Adrenal gland (tissue), 9 donors: ENCODE measurements at regions not wholly inside any gene's neighbourhood (a gene's known extent, or its start where the extent isn't known, plus 50 kb on each side); places are given as distances from the start of the nearest gene placed in this dataset.

ENCODE experiments used
- DNase-seq, 7 donors: peaks; one replicate each; pipeline ENCODE4 v3.0.0-alpha.2; 2019 to 2020
- H3K27ac ChIP-seq, 5 donors: fragments of 200-600 bp; sonication (generic) in 4 of 5; 1 replicate in 3 of 5; 2 replicates in 2 of 5; pipeline versions ENCODE4 v1.5.1 to v1.8.0; 2016 to 2020; ENCODE audit warnings: mild to moderate bottlenecking in 1 of 5
- H3K27me3 ChIP-seq: fragments of 200-600 bp; 2 replicates; pipeline ENCODE4 v1.8.0; 2021
- H3K36me3 ChIP-seq, 2 donors: fragments of 200-600 bp; replicated peaks in 1 of 2; 1 replicate in 1 of 2; 2 replicates in 1 of 2; pipeline versions ENCODE4 v1.5.1 to v1.8.0; 2018 to 2022
- H3K4me1 ChIP-seq, 2 donors: fragments of 200-600 bp; replicated peaks in 1 of 2; 1 replicate in 1 of 2; 2 replicates in 1 of 2; pipeline versions ENCODE4 v1.5.1 to v1.8.0; 2018 to 2021
- H3K4me3 ChIP-seq, 4 donors: fragments of 200-600 bp; sonication (generic) in 3 of 4; one replicate each; pipeline ENCODE4 v1.5.1; 2016 to 2018
- H3K9me3 ChIP-seq, 3 donors: fragments of 200-600 bp; sonication (generic) in 1 of 3; replicated peaks in 1 of 3; 1 replicate in 2 of 3; 2 replicates in 1 of 3; pipeline versions ENCODE4 v1.5.1 to v1.8.0; 2016 to 2021
- POLR2A ChIP-seq, 2 donors: fragments of 450-650 bp; IDR thresholded peaks; one replicate each; pipeline ENCODE4 v1.6.1; 2017; ENCODE audit warnings: antibody characterized with exemption in 2 of 2, mild to moderate bottlenecking in 2 of 2, moderate library complexity in 1 of 2
- WGBS, 4 donors: extraction: QIAGEN DNeasy Blood & Tissue Kit in 2 of 4; methylation state at CpG; one replicate each; pipeline versions ENCODE4 v1.1.5 to v1.1.7; 2013 to 2017; 5-methylcytosine and 5-hydroxymethylcytosine counted together
- intact Hi-C, 2 donors: fragments of 100-400 bp; cut with DNase I; formaldehyde crosslinking; loops; one replicate each; pipeline versions ENCODE4 v1.14.1 to v1.15.0; 2022 to 2023
- TF ChIP-seq, protein P1 (sequence below), 6 experiments: fragments of 450-650 bp in 4 of 6; fragments of 200-600 bp in 2 of 6; sonication (generic) in 1 of 6; IDR thresholded peaks; 1 replicate in 5 of 6; 2 replicates in 1 of 6; pipeline versions ENCODE4 v1.5.1 to v1.8.0; 2016 to 2021; ENCODE audit warnings: antibody characterized with exemption in 6 of 6, mild to moderate bottlenecking in 2 of 6, moderate library complexity in 1 of 6
- donor health status: healthy with polysubstance abuse.
- donor health status: Bipolar disorder and iron deficiency.
- donor health status: DM: yes; HTN: yes; CAD: no.
- donor health status: DM: no; HTN: no; CAD: no.
- donor health status: DM: no; HTN: no; CAD: no.

DNA sequence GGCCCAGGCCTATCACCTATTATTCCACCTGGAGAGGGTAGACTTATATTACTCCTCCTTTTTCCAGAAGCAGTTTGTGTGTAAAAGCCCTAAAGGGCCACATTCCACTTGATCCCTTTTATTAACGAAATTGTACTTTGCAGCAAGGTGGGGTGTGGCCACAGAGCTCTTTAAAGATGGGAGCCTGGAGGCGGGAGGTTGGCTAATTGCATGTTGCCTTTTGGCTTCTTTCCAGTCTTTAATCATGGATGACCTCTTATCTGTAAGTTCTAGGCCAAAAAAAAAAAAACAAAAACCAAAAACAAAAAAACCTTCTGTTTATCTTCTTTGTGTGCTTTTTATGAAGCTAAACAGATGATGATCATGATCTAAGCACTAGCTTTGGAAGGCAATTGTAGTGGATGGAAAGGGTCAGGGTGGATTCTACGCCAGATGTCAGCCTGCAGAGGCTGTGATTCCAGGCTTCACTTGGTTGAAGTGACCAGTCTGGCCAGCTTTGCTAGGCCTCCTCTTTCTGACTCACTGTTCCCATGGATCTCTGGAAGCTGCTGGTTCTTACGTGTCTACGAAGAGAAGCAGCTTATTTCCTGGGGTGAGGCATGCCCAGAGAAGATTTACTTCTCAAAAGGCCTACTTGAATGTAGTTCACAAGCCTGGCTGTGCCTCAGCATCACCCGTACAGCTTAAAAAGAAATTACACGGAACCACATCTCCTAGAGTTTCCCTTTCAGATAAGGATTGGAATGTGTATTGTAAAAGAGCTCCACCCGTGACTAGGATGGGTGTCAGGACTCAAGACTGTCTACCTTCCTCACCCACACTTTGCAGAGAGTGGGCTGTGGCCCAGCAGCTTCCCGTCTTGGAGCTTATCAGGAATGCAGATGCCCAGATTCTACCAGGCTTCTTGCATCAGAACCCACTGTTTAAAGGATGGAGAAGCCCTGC, 330.9 kb upstream of the C2CD4B start:
- peak in 6 of 7 donors; percentile 41 to 68 (median 46) for DNase-seq
- H3K4me1 ChIP-seq, result peaks cover 0 to 16% of the 10 kb centered on the region in 2 donors
- H3K27ac ChIP-seq, result peak overlapping the region in 2 of 5 donors; percentile 52 to 56
- intact Hi-C loops, result no loop called here
- H3K36me3 ChIP-seq, result no peaks in the 10 kb centered on the region
- TF ChIP-seq POLR2A (IDR thresholded peaks at IDR 0.05), result no peak
- TF ChIP-seq, protein P1, sequence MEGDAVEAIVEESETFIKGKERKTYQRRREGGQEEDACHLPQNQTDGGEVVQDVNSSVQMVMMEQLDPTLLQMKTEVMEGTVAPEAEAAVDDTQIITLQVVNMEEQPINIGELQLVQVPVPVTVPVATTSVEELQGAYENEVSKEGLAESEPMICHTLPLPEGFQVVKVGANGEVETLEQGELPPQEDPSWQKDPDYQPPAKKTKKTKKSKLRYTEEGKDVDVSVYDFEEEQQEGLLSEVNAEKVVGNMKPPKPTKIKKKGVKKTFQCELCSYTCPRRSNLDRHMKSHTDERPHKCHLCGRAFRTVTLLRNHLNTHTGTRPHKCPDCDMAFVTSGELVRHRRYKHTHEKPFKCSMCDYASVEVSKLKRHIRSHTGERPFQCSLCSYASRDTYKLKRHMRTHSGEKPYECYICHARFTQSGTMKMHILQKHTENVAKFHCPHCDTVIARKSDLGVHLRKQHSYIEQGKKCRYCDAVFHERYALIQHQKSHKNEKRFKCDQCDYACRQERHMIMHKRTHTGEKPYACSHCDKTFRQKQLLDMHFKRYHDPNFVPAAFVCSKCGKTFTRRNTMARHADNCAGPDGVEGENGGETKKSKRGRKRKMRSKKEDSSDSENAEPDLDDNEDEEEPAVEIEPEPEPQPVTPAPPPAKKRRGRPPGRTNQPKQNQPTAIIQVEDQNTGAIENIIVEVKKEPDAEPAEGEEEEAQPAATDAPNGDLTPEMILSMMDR (IDR thresholded peaks at IDR 0.05), result no peak
- WGBS, 4 donors, result 66 to 74% (median 71%) methylated on average over 9 of the region's 9 CpGs
- H3K4me3 ChIP-seq, result no peak overlapping the region
- no peaks in the 10 kb centered on the region for H3K9me3 ChIP-seq
- H3K27me3 ChIP-seq, result no peaks in the 10 kb centered on the region

DNA sequence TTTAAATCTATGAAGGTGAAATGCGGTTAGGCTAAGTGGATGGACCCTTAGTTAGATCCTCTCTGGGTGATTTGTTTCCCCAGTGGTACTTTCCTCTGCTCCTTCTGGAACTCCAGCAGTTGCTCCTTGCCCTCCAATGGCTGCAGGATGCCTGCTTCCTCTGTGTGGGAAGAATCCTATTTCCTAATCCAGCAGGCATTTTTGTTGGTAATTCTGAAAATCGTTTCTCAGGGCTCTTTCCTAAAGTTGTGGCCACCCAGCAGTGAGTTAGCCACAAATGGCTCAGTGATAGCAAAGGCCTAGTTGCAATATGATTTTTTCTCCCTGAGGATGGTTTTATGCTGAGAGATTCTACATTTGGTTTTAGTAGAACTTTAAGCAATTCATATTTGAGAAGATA, 332.3 kb upstream of the C2CD4B start:
- H3K4me1 ChIP-seq, result peaks cover 0 to 16% of the 10 kb centered on the region in 2 donors
- DNase-seq, result no peak

DNA sequence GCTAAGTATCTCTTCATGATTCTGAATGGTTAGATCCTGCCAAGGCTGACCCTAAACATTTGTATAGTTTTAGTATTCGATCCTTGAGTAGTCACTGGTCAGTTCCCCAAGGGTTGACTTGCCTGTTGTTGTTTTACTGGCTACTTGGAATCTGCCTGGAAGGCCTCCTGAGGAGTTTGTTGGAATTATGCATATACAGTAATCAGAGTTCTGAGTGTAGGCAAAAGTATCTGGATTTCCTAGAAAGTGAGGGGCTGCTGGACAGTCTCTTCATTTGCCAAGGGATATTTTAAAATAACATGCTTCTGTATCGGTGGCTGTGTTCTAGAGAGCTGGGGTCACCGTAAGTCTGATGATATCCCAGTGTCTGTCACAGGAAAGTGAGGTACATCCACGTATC, 333.2 kb upstream of the C2CD4B start:
- Histone ChIP-seq H3K27ac (no peak overlapping the region), H3K36me3 (no peaks in the 10 kb centered on the region), H3K9me3 (no peaks in the 10 kb centered on the region), H3K27me3 (no peaks in the 10 kb centered on the region), H3K4me3 (no peak overlapping the region), H3K4me1 (peaks cover 0 to 16% of the 10 kb centered on the region in 2 donors)
- WGBS, 4 donors, result 89 to 96% (median 93%) methylated on average over 4 of the region's 4 CpGs
- no peak for TF ChIP-seq POLR2A (IDR thresholded peaks at IDR 0.05)
- TF ChIP-seq, protein P1 (IDR thresholded peaks at IDR 0.05), result no peak
- intact Hi-C loops, result no loop called here
- no peak for DNase-seq

More for the DNA sequence above, 332.3 kb upstream of the C2CD4B start:
- Histone ChIP-seq H3K9me3 (no peaks in the 10 kb centered on the region), H3K36me3 (no peaks in the 10 kb centered on the region), H3K27me3 (no peaks in the 10 kb centered on the region), H3K4me3 (no peak overlapping the region), H3K27ac (no peak overlapping the region)
- 67 to 77% (median 74%) methylated on average over 2 of the region's 2 CpGs for WGBS, 4 donors
- intact Hi-C loops, result no loop called here
- no peak for TF ChIP-seq POLR2A (IDR thresholded peaks at IDR 0.05)
- TF ChIP-seq, protein P1 (IDR thresholded peaks at IDR 0.05), result no peak

DNA sequence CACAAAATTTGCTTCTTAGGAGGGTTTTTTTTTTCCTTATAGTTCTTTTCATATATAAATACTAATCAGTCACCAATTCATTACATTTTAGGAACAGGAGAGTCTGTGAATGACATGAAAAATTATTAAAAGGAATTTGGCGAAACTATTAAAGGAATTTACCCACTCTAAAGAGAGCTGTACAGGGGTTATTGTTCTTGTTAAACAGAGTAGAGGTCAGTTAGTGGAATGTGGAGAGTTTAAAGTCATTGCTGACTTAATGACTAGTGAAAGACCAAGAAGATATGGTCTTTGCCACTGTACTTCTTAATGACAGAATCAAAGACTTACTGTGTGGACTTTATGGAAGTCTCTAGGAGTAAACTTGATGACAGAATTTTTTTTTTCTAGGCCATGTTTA, 333.6 kb upstream of the C2CD4B start:
- intact Hi-C loops, result no loop called here
- TF ChIP-seq, protein P1 (IDR thresholded peaks at IDR 0.05), result no peak
- no peak for TF ChIP-seq POLR2A (IDR thresholded peaks at IDR 0.05)
- Histone ChIP-seq H3K36me3 (no peaks in the 10 kb centered on the region), H3K9me3 (no peaks in the 10 kb centered on the region), H3K4me3 (no peak overlapping the region), H3K27ac (no peak overlapping the region), H3K4me1 (peaks cover 0 to 16% of the 10 kb centered on the region in 2 donors), H3K27me3 (no peaks in the 10 kb centered on the region)
- 92 to 100% (median 94%) methylated on average over 1 of the region's 1 CpG for WGBS, 4 donors
- no peak for DNase-seq
